ENCODE measurements at regions not wholly inside any gene's neighbourhood (a gene's known extent, or its start where the extent isn't known, plus 50 kb on each side); places are given as distances from the start of the nearest gene placed in this dataset.

DNA sequence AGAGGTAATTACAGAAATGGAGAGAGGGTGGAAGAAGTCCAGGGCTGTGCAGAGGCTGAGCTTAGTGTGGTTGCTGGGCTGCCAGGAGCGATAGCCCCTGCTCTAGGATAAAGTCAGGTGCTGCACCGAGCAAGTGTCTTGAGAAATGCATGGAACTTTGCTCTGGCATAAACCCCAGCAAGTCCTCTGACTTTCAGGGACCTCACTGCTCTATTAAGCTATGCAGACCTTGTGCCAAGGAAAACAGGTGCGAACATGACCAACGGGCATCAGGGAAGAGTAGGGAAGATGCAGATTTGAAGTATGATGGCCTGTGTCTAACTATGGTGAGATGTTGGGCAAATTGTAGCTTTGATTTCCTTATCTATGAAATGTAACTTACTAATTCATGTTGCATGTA is 416.8 kb downstream of the NR2F2 start:
- DNase-seq = no peak

DNA sequence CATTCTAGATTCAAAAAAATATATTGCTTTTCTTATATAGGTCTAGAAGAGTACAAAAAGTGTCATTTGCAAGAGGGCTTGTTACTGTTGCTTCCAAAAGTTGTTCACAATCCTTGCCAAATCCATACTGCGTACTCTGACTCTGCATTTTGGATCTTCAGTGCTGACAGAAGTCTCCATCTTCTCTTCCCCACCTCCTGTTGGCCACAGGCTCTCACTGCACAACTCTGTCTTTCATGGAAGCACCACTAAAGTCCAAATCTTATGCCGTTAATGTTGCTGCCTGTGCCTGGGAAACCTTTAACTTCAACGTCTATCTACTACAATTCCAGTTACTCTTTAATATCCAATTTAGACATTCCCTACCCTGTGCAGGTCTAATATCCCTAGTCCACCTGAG is 419.9 kb downstream of the NR2F2 start:
- DNase-seq = no peak

DNA sequence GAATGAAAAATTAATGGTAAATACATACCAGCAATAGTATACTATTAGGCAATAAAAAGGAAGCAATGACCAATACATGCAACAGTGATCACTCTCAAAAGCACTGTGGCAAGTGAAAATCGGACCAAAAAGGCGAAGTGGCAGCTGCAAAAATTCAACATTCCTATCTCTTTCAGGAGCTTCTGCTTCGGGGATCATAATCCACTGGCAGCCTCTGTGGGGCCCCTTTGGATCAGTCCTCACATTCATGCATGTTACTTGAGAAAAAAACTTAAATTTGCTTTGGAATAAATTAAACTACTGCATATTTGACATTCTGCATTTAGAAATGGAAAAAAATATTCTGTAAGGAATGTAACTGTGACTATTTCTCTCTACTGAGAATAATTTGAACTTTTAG is 425.6 kb downstream of the NR2F2 start:
- no peak for DNase-seq

DNA sequence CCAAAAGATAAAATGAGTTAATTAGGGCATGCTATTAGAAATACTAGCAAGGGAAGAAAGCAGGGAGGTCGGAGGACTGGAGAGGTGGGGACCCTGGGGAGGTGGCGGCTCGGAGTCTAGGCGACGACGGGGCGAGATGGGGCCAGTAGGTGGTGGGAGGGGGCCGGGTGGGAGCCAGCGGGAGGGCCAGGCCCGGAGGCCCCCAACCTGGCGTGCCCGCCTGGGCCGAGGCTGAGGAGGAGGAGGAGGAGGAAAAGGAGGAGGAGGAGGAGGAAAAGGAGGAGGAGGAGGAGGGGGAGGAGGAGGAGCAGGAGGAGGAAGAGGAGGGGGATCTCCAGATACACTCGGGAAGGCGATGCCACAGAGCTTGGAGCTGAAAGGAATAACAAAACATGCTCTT is 426.2 kb downstream of the NR2F2 start:
- DNase-seq = no peak

DNA sequence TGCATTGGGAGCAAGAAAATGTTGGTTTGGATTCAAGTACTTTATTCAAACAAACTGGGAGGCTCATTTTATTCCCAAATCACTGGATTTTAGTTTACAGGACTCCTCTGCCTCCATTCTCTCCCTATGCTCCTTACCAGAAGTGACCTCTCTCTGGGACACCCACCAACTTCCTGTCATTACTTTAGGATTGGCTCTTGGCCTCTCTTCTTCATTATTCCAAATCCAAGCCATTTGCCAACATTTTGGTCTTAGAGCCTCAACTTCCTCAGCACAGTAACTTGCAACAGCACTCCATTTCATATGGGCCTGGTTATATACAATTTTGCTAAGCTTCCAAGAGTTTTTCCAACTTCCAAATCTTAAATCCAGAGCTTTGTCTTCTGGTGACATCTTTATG is 432.1 kb downstream of the NR2F2 start:
- no peak for DNase-seq

DNA sequence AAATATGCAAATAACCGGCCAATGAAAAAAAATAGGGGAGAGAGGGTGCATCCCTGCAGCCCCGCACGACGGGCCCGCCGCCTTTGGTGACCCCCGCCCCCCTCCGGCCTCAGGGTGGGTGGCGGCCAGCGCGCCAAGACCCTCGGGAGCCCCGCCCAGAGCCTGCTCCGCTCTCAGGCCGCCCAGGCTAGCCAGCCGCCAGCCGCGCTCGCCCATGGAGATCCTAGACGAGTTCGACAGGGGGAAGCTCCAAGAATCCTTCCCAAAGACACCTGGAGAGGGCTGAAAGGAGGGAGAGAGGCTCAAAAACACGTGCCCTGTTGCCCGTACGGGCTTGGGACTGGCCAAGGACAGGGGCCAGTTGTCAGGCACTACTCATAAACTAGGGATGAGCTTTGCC is 434.0 kb downstream of the NR2F2 start:
- no peak for DNase-seq

DNA sequence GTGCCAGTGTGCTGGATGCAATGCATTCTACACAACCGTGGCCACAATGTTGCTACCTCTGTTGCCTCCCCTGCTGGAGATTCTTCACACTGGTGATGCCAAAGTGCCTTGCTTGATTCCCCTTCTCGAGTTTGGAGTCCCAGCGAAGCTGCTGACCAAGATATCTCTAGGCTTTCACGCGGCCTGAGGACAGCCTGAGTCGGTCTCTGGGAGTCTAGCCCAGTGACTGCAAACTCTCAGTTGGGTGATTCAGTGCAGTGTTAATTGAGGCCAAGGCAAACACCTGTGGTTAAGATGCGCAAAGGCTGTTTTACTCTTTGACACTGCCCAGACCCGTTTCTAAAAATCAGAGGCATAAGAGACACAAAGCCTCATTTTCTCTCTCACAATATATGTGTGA is 434.4 kb downstream of the NR2F2 start:
- DNase-seq = no peak

DNA sequence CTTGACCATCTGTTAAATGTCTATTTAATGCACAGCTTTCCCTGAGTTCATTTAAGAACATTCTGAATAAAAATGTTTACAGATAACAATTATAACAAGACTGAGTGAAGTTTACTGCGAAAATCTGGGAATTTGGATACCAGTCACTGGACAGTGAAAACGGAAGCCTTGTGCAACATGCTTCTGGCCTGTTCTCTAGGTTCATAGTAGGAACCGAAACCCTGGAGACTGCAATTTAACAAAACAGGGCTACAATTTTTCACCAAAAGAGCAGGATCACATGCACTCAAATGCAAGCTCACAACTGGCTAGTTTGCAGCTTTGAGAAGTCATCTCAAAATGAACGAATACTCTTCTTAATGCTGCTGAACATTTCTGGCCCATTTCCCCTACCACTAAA is 435.9 kb downstream of the NR2F2 start:
- no peak for DNase-seq

DNA sequence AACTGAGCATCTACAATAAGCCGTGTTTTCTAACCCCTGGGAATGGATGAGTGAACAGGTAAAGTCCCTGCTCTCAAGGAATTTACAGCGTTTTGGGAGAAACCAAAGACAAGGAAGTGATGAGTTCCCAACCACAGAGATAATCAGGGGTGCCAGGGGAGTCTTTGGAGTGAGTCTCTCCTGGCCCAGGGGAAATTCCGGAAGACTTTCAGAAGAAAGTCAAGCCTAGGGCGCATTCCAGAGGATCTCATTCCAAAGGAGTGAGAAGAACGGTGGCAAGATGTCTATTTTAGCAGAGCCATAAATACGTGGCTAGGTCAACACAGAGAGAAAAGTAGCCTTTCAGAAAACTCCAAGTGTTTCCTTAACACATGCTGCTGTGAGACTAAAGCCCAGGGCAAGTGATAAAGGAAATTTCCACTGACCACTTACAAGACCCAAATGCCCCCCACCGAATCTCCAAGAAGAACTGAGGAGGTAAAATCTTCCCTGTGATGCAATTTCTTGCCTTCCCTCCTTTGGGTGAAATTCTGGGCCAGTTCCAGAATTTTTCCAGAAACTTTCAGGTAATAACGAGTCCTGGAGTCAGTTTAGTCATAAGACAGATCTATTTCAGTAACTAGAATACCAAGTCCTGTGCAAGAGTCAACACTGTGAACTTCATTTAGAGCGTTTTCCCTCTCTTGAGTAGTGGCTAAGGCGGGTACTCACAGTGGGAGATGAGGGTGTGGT is 437.4 kb downstream of the NR2F2 start:
- DNase-seq = no peak

DNA sequence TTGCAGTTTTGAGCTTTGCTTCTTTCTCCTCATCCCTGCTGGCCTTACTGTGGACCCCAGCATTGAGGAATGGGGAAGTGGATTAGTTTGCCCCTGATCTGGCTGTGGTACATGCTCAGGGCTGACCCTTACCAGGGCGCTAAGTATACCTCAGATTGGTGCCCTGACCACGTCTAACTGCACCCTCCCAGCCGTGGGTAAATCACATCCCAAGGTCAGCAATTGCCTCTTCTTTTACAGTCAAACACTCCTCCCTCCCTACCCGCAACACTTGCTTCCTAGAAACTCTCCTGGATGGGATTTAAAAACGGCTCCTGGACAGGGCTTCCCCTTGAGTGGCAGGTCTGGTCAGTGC is 437.9 kb downstream of the NR2F2 start:
- no peak for DNase-seq

DNA sequence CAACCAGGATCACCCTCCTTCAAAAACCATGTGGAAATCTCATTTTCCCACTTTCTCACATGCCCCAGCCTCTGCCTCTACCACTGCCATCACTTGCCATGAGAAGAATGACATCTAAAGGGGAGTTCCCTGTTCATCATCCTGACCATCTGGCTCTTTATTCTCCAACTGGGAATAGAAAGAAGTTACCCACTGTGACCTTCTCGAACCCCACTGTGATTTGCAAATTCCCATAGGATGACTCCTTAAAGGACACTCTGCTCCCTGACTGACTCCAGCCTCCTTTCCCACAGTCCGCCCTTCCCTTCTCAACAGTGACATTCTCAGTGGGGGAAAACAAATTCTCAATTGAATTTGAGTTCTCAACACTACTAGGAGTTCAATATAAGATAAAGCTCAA is 440.5 kb downstream of the NR2F2 start:
- DNase-seq = no peak

DNA sequence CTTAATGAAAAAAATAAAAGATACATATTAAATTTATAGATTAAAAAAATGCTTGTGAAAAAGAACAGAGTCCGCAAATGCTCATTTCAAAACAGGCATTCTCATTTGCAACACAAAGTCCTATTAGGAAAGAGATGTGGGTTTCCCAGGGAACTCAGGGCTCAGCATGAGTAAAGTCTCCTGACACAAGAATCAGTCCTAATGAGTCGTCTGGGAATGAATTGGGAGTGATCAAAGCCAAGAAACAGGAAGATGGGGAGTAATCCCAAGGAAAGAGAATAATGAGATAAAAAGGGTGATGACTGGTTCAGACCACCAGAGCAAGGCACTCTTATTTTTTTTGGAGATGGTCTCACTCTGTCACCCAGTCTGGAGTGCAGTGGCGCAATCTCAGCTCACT is 443.7 kb downstream of the NR2F2 start:
- DNase-seq = no peak

DNA sequence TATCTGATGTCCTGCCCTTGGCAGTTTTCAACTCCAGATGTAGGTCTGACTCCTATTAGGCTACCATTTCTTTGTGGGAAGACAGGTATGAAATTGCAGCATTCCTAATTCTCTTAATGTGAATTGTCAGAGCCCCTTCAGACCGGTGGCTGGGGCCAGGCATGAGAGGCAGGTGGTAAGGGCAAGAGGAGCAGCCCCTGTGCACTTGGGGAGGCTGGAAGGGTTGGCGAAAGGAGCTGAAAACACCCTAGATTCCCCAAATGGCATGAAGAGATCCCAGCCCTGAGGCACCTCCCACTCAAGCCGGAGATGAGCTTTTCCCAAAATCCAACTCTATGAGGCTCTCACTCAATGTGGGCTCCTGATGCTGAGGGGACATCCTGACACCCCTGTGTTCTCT is 453.2 kb downstream of the NR2F2 start:
- no peak for DNase-seq

DNA sequence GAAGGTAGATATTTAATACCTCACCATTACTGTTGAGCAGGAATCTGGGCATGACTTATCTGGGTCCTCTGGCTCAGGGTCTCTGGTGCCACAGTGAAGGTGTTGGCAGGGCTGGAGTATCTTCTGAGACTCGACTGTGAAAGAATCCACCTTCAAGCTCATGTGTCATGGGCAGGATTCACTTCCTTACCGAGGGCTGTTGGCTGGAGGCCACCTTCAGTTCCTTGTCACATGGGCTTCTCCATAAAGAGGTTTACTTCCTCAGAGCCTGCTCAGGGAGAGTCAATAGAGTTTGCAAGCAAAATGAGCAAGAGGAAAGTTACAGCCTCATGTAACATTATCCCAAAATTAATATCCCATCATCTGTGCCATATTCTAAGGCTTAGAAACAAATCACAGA is 459.5 kb downstream of the NR2F2 start:
- DNase-seq = no peak

DNA sequence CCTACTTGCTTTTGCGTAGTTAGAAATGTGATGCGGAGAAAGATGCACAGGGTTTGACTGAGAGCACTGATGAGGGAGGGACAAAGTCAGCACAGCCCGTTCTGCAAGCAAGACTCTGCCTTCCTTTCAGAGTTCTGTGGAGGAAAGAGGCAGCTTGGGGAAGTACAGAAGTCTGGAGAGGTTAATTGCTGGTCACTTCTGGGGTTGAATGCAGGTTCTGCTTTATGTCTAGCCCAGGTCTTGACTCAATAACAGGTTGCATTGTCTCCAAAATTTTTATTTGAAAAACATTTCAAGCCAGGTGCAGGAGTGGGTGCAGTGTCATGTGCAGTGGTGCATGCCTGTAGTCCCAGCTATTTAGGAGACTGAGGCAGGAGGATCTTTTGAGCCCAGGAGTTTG is 461.7 kb downstream of the NR2F2 start:
- DNase-seq = no peak

DNA sequence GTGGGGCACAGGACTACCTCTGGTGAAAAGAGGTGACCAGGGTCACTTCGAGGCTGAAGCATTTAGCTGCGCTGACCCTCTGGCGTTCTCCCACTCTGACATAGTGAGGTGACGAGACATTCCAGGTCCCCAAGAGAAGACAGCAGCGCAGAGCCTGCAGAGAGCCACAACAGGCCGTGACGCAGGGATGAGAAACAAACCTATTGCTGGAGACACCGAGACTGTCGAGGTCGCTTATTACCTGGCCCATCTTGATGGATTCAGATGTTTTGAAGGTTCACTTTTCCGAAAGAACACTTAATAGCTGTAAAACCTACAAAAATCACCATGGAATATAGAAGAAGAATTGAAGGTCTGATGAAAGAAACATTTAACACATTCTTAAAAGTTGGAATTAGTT is 466.3 kb downstream of the NR2F2 start:
- DNase-seq = no peak

DNA sequence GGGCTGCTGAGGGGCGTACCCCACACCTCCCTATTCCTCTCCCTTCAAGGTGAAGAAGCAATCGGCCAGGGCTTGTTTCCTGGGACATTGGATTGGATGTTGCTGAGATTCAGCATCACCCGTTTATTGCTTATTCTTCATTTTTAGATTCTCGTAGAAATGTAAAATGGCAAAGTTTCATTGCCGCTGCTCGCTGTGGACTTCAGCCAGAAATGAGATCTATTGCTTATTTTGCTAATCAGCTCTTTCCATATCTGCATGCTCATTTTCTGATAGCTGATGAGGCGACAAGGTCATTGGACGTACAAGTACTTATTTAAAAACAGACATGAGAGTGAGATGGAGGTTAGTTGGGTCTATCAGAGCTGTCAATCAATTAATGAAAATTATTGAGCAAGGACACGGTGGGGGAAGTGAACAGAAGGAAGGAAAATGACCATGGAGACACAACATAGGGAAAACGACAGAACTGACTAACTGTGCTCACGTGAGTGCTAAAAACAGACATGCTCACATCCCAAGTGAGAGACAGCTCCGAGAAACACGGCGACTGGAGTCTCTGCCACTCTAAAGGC is 471.2 kb downstream of the NR2F2 start:
- DNase-seq = no peak

DNA sequence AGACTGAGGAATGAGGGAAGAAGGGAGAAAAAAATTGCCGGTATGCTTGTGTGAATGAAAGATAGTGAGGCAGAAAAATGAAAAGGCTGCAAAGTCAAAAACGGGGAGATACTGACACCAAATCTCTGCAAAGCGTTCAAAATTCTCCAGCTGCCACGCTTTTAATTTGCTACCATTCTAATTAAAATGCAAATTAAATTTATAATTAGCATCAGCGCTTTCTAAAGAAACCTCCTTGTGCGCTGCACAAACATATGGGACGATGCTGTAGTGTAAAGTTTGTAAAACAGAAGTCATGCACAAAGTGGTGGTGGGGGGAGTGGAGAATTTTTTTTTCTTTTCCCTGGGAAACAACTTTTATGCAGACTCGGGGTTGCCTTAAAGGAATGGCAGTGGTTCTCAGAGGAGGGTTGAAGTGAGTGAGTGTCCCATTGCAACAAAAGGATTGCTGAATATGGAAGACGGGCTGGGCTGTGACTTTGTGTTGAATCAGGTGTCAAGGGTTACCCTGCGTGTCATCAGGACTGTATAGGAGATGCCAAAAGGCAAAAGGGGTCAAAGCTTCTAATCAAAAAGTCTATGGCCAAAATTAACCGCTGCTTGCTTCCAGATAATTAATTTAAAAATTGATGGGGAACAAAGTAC is 472.2 kb downstream of the NR2F2 start:
- no peak for DNase-seq

DNA sequence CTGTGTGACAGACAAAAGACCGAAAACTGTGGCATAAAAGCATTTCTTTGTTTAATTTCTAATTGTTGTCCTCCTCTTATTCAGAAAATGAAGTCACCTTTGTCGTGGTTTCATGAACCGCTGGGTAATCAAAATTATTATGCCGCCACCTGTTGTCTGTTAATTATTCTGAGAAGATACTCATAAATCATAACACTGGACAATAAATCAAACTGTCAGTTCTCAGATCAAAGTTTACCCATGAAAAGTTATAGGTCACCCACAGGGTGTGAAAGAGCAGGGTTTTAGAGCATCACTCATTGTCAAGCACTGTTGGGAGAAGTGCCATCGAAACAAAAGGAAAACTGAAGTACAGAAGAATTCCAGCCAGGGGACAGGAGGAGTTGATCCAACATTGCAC is 474.3 kb downstream of the NR2F2 start:
- DNase-seq = no peak

DNA sequence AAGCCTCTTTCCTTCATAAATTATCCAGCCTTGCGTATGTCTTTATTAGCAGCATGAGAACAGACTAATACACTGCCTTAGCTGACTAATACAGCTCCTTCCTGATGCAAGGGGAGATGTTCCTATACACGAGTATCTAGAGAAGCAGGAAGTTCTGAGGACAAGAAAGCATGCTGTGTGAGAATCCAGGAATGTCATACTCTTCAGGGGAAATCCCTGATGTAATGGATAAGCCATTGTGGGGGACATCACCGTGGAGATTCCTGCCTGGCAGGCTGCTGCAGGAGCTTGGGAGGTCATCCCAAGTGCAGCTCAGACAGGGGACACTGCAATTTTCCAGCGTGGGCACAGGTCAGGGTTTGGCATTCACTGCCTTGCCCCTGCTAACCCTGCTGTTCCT is 476.9 kb downstream of the NR2F2 start:
- DNase-seq = no peak

DNA sequence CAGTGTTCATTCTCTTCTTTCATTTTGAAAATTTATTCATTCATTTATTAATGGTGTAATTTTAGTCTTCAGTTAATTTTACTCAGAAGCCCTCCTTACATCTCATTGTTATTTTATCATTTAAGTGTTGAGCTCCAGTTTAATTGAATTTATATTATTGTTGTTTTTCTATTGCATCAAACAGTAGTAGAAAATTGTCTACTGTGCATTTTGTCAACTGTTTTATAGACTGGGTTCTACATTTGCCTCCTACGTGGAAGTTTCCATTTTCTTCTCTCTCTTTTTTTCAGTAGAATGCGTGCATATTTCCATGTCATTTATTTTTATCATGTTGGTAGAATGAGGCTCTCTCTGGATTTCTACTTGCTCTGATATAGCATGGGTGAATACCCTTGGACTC is 487.4 kb downstream of the NR2F2 start:
- DNase-seq = no peak

DNA sequence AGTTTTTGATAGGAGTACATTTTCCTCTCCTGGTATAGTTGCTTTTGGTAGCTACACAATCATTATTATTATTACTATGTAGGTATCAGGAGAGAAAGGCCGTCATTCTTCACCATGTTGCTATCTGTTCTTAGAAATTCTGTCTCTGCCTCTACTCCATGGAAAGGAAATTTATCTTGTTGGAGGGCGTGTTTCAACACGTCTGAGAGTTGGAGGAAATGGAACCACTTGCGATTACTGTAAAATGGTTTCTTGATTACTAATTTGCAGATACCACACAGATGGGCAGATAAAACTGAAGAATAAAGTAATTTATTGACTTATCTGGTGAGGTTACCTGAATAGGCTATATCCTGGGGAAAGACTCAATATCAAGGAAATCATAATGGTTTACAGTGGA is 488.4 kb downstream of the NR2F2 start:
- no peak for DNase-seq

DNA sequence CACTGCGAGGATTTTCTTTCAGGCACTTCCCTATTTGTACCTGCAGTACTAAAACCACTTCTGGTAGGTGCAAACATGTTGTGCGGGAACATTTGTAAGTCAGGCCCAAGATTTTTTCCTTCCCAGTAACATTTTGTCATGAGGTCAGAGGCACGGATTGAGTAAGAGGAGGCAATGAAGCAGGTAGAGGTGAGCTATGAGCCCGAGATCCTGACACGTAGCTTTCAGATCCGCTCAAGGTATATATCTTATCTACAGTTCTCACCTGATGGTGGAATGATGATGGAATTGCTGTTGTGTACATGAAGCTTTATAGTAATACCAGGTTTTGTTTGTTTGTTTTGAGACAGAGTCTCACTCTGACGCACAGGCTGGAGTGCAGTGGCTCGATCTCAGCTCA is 497.5 kb downstream of the NR2F2 start:
- DNase-seq = no peak

DNA sequence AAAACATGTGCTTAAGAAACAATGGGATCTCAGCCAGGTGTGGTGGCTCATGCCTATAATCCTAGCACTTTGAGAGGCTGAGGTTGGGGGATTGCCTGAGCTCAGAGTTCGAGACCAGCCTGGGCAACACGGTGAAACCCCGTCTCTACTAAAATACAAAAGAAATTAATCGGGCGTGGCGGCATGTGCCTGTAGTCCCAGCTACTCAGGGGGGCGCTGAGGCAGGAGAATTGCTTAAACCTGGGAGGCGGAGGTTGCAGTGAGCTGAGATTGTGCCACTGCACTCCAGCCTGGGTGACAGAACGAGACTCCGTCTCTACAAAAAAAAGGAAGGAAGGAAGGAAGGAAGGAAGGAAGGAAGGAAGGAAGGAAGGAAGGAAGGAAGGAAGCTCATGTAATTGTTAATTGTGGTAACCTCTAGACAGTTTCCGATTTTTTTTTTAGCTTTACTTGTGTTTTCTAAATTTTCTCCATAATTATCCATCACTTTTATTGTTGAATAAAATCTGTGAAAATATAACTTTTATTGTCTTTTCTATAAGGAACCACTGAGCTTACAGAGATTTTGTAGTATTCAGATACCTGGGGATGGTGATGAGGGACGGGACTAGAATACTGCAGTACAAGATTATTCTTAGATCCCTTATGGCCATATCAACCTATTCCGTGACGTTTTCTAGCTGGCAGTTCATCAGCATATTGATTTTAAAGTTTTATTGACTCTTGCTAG is 506.9 kb downstream of the NR2F2 start:
- no peak for DNase-seq
